Neural cell (in vitro differentiated cells): ENCODE measurements at regions not wholly inside any gene's neighbourhood (a gene's known extent, or its start where the extent isn't known, plus 50 kb on each side); places are given as distances from the start of the nearest gene placed in this dataset.

Experiments
- H2AFZ ChIP-seq: fragments of 200-600, 300-800 bp; sonication (generic), shearing (Covaris generic); 2 replicates; pipeline ENCODE4 v1.6.0; 2014; ENCODE audit warnings: low read depth, mild to moderate bottlenecking, antibody characterized with exemption, low read length, moderate library complexity
- H3F3A ChIP-seq: fragments of 200-600 bp; shearing (Covaris generic); 2 replicates; pipeline ENCODE4 v1.6.1; 2016; ENCODE audit warnings: mild to moderate bottlenecking, moderate library complexity, mixed read lengths, antibody characterized with exemption, low read length; ENCODE audit not compliant: insufficient read depth, poor library complexity, severe bottlenecking
- H3K27ac ChIP-seq: fragments of 200-600, 300-800 bp; sonication (generic), shearing (Covaris generic); 2 replicates; pipeline ENCODE4 v1.5.1; 2014; ENCODE audit warnings: mild to moderate bottlenecking, low read length, moderate library complexity
- H3K27me3 ChIP-seq: fragments of 300-800, 200-600 bp; sonication (generic), shearing (Covaris generic); 2 replicates; pipeline ENCODE4 v1.6.0; 2014; ENCODE audit warnings: mild to moderate bottlenecking, low read depth, low read length, moderate library complexity; ENCODE audit not compliant: insufficient read depth
- H3K36me3 ChIP-seq: fragments of 300-800, 200-600 bp; sonication (generic), shearing (Covaris generic); 2 replicates; pipeline ENCODE4 v1.5.1; 2014; ENCODE audit warnings: mild to moderate bottlenecking, antibody characterized with exemption, low read length, moderate library complexity; ENCODE audit not compliant: insufficient read depth
- H3K4me2 ChIP-seq: fragments of 300-800, 200-600 bp; sonication (generic), shearing (Covaris generic); 2 replicates; pipeline ENCODE4 v1.6.0; 2014; ENCODE audit warnings: mild to moderate bottlenecking, low read length
- H3K4me3 ChIP-seq: fragments of 300-800, 200-600 bp; sonication (generic), shearing (Covaris generic); 2 replicates; pipeline ENCODE4 v1.5.1; 2014; ENCODE audit warnings: mild to moderate bottlenecking, low read length, moderate library complexity
- H3K79me2 ChIP-seq: fragments of 200-600 bp; shearing (Covaris generic); replicated peaks from 2 replicates; pipeline ENCODE4 v1.6.0; 2014; ENCODE audit warnings: mild to moderate bottlenecking, low read length, moderate library complexity; ENCODE audit not compliant: insufficient read depth
- H3K9ac ChIP-seq: fragments of 300-800, 200-600 bp; sonication (generic), shearing (Covaris generic); 2 replicates; pipeline ENCODE4 v1.6.1; 2016; ENCODE audit warnings: mild to moderate bottlenecking, low read length, mixed read lengths
- H3K9me2 ChIP-seq: fragments of 200-600 bp; shearing (Covaris generic); 2 replicates; pipeline ENCODE4 v1.6.1; 2016; ENCODE audit warnings: mild to moderate bottlenecking, low read length, mixed read lengths; ENCODE audit not compliant: insufficient read depth
- H3K9me3 ChIP-seq: fragments of 200-600, 300-800 bp; sonication (generic), shearing (Covaris generic); 2 replicates; pipeline ENCODE4 v1.6.1; 2016; ENCODE audit warnings: mild to moderate bottlenecking, mixed run types, low read length, moderate library complexity, mixed read lengths
- H4K20me1 ChIP-seq: fragments of 200-600 bp; shearing (Covaris generic); 2 replicates; pipeline ENCODE4 v1.6.1; 2016; ENCODE audit warnings: mild to moderate bottlenecking, mixed run types; ENCODE audit not compliant: insufficient read depth
- CTCF ChIP-seq: fragments of 450-650 bp; IDR thresholded peaks from 2 replicates; pipeline ENCODE4 v1.5.1; 2014; ENCODE audit warnings: antibody characterized with exemption, mild to moderate bottlenecking, moderate library complexity; ENCODE audit not compliant: poor library complexity, severe bottlenecking
- EP300 ChIP-seq: fragments of 450-650 bp; conservative IDR thresholded peaks from 2 replicates; pipeline ENCODE4 v1.6.1; 2014; ENCODE audit warnings: antibody characterized with exemption, mild to moderate bottlenecking, moderate library complexity; ENCODE audit not compliant: poor library complexity, severe bottlenecking
- EZH2 ChIP-seq: fragments of 200-600, 300-800 bp; shearing (Covaris generic), sonication (generic); IDR thresholded peaks from 2 replicates; pipeline ENCODE4 v1.6.1; 2014; ENCODE audit warnings: antibody characterized with exemption, low read length, borderline replicate concordance, mild to moderate bottlenecking; ENCODE audit not compliant: insufficient read depth, poor library complexity, severe bottlenecking
- MXI1 ChIP-seq: fragments of 450-650 bp; conservative IDR thresholded peaks from 2 replicates; pipeline ENCODE4 v1.6.1; 2014; ENCODE audit warnings: antibody characterized with exemption, mild to moderate bottlenecking; ENCODE audit not compliant: poor library complexity, severe bottlenecking
- POLR2AphosphoS5 ChIP-seq: IDR thresholded peaks from 2 replicates; pipeline ENCODE4 v1.6.1; 2012
- RAD21 ChIP-seq: fragments of 450-650 bp; conservative IDR thresholded peaks from 2 replicates; pipeline ENCODE4 v1.6.1; 2014; ENCODE audit warnings: antibody characterized with exemption, mild to moderate bottlenecking, moderate library complexity
- REST ChIP-seq: IDR thresholded peaks from 2 replicates; pipeline ENCODE4 v1.6.1; 2012; ENCODE audit warnings: borderline replicate concordance
- SMC3 ChIP-seq: fragments of 450-650 bp; conservative IDR thresholded peaks from 2 replicates; pipeline ENCODE4 v1.6.1; 2014; ENCODE audit warnings: antibody characterized with exemption, mild to moderate bottlenecking, moderate library complexity; ENCODE audit not compliant: poor library complexity
- TAF1 ChIP-seq: IDR thresholded peaks from 2 replicates; pipeline ENCODE4 v1.6.1; 2012; ENCODE audit warnings: low read depth

GRCh38 chr12:92506891-92507290 is 195.9 kb upstream of the PLEKHG7 start:
- Histone ChIP-seq H3K27ac (no peak overlapping the region), H3K27me3 (no peaks in the 10 kb centered on the region), H3K9me3 (no peaks in the 10 kb centered on the region), H2AFZ (no peak overlapping the region), H3K4me3 (no peak overlapping the region), H4K20me1 (no peaks in the 10 kb centered on the region), H3K36me3 (no peaks in the 10 kb centered on the region), H3F3A (no peaks in the 10 kb centered on the region), H3K4me2 (no peak overlapping the region), H3K9ac (no peak overlapping the region), H3K9me2 (no peaks in the 10 kb centered on the region), H3K79me2 (no peaks in the 10 kb centered on the region)
- TF ChIP-seq MXI1, result no peak
- TF ChIP-seq EP300, result no peak
- TF ChIP-seq RAD21, result no peak
- no peak for TF ChIP-seq TAF1
- TF ChIP-seq SMC3, result no peak
- no peak for TF ChIP-seq REST
- no peak for TF ChIP-seq EZH2
- no peak for TF ChIP-seq CTCF
- TF ChIP-seq POLR2AphosphoS5, result no peak

- H3K27ac ChIP-seq, result no peak overlapping the region
- no peaks in the 10 kb centered on the region for H4K20me1 ChIP-seq
- no peaks in the 10 kb centered on the region for H3K79me2 ChIP-seq
- H3K4me2 ChIP-seq, result no peak overlapping the region
- H3F3A ChIP-seq, result no peaks in the 10 kb centered on the region
- H3K9me3 ChIP-seq, result no peaks in the 10 kb centered on the region
- no peaks in the 10 kb centered on the region for H3K9me2 ChIP-seq
- no peak overlapping the region for H3K4me3 ChIP-seq
- H3K9ac ChIP-seq, result no peak overlapping the region
- H3K27me3 ChIP-seq, result no peaks in the 10 kb centered on the region
- no peak for TF ChIP-seq EP300
- no peak for TF ChIP-seq CTCF
- no peak for TF ChIP-seq MXI1
- TF ChIP-seq RAD21, result no peak
- no peak for TF ChIP-seq TAF1
- no peak for TF ChIP-seq POLR2AphosphoS5
- TF ChIP-seq EZH2, result no peak
- no peak for TF ChIP-seq SMC3
- TF ChIP-seq REST, result no peak
- H3K36me3 ChIP-seq, result no peaks in the 10 kb centered on the region
- no peak overlapping the region for H2AFZ ChIP-seq
These were observed 196.3 kb upstream of the PLEKHG7 start for GRCh38 chr12:92506460-92506859.
